Hematopoietic multipotent progenitor cell (in vitro differentiated cells): ENCODE measurements at regions not wholly inside any gene's neighbourhood (a gene's known extent, or its start where the extent isn't known, plus 50 kb on each side); places are given as distances from the start of the nearest gene placed in this dataset.
"Not testable (repeated sequence)": the region's sequence is repeated elsewhere in the genome, so short reads cannot be mapped to it uniquely, and the experiment has no call there.

Experiments used
- DNase-seq, 3 donors: peaks; one replicate each; pipeline ENCODE4 v3.0.0-alpha.2; 2011 to 2015; ENCODE audit warnings: low read depth in 2 of 3, low spot score in 2 of 3

DNA sequence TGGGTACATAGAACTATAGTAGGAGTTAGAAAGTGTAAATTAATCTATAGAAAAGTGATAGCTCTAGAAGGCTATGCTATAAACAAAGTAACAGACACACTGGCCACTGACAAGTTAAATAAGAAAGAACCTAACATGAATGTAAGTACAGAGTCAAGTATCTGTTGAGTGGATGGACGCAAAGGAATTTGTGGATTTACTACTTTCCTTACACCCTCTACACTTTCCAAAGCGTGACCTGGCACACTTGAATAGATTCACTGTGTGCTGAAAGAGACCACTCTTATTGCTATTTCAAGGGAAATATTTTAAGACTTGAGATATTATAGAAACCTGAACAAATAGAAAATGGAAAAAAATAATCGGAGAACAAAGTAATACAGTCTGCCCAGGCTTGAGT, 142.8 kb upstream of the SAMSN1 start:
- no peak for DNase-seq

DNA sequence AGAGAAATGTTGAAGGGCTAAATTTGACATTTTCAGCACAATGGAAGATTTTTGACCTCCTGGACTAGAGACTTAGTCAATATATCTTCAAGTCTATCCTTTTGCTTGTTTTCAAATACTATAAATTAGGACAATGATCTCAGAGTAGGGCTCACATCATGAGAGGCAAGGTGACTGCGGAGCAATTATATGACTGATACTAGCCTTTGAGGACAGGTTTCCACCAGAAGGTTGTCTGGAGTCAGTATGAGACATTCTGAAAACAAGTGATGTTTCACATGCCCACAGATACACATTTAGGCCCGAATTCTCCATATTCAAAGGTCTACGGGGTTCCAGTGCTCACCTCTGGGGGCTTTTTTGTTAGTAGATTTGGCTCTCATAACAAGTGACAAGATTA, 142.3 kb upstream of the SAMSN1 start:
- DNase-seq = no peak

DNA sequence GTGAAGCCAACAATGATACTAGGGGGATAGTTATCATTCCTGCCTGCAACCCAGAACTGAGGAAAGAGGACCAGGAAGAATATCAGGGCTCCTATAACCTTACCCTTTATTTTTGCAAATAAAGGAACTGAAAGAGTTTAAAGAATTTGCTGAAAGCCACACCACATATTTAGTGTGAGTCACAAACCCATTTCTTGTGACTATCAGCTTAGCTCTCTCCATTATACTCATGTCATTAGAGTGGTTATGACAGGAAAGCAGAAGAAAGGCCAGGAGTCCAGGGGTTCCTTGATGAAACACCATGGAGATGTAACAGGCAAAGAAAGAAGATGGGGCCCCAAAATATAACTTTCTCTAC, 141.1 kb upstream of the SAMSN1 start:
- DNase-seq = no peak

DNA sequence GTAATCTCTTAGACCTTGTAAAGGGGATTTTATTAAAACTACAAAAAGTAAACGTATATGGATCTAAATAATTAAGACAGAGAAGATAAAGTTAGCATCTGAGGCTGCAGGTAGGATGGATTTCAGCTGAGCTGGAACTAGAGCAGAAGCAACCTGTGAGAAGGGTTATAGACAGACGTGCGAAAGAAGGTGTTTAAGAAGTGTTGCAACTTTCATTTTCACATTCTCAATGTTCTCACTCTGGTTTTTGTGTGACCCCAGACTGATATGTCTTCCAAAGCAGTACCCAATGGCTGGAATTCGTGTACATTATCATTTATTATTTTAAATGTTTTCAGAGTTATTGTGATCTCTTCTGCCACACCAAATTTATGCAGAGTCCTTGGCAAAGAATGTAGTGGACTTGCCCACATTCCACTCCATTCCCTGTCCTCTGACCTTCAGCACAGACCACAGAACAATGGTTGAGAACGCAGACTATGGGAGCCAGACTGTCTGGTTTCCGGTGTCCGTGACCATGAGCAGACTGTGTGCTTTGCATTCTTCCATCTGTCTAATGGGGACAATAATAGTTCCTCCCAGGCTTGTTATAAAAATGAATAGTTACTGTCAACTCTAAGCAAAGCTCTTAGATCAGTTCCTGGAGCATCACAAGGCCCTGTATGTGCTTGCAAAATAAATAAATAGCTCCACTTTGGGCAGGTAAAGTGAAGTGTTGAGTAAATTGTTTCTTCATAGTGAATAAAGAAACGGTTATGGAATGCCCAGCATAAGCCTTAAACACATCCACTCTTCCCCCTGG, 140.6 kb upstream of the SAMSN1 start:
- DNase-seq = no peak

DNA sequence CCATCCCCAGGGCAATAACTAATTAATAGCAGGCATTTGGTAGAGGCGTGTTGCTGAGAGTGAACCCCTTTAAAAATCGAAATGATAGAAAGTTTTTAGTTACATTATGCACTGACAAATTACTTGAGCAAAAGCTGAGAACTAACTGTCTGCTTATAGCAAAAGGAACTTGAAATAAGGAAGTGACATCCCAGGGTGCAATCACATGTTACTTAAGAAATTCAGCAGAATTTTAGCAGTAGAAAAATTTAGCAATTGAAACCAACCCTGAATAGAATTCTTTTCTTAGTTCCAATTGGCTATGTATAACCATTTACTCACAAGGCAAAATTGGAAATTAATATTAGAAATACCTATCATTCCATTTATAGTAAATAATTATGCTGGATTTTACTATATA, 139.5 kb upstream of the SAMSN1 start:
- DNase-seq = peak in 2 of 3 donors; percentile 15 to 50

DNA sequence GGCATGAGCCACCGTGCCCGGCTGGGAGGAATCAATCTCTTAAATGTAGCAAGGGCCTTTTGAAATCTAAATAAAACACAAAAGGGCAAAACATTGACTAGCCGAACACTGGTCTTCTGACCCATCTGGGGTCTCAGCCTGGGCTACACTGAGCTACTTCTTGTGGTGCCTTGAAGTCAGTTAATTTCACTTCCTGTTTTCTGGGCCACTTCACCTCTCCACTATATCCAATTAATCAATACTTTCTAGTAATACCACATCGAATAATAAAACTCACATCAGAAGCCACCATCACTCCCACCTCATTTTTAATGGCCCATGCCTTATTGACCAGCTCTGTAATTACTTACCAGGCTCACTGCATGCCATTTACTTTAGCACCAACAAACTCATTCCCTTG, 138.0 kb upstream of the SAMSN1 start:
- DNase-seq = no peak

DNA sequence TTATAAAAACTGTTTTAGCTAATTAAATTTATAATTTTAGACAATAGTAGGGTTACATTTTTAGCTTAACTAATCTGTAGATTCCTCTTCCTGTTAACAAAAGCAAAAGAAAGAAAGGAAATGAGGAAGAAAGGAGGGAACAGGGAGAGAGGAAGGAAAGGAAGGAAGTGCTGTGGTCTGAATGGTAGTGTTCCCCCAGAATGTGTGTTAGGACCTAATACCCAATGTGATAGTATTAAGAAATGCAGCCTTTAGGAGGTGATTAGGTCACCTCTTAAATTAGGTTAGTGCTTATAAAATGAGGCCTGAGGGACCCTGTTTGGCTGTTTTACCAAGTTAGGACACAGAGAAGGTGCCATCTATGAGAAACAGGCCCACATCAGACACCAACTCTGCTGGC, 136.9 kb upstream of the SAMSN1 start:
- DNase-seq = no peak

DNA sequence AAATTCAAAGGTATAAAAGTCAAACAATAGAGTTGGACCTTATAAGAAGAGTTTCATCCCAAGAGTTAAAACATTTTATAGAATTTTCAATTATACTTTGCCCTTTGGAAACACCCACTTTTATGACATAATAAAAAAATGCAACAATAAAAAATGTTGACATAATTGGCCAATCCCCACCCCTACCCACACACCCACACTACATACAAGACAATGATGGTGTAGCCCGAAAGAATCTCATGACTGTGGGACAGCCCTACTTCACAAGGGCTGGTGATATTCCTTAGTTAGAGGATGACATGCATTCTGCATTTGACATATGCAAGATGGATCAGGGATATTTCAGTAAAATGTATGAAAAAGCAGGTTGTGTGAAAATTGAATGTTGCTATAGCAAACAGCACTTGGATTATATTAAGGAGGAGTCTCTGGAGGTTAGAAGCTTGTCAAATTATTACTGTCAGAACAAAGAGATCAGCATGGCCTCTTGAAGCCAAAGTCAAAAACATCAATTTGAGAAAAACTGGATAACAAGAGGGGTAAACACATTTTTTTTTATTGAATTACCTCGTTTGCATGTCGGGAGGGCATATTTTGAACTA, 133.0 kb upstream of the SAMSN1 start:
- no peak for DNase-seq

DNA sequence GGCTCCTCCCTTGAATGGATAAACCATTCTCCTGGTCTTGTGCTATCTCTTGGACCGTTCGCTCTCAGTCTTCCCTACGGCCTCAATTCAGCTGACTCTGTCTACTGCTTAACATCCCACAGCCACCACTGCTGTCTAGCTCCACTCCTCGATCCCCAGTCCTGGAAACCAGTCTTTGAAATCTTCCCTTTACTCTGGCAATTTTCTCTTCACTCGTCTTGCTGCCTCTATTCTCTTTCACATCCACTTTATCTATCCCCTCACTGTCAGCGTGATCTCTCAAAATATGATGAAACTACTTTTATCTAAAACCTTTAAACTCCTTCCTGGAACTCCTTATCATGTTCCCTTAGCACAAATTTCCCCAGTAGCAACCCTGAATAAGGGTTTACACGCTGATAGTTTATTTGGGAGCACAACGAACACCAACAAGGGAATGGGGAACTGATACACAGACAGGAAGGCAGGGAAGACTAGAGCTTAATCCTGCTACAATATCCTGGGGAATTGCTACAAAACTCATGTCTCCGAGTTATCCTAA, 131.6 kb upstream of the SAMSN1 start:
- DNase-seq = no peak

DNA sequence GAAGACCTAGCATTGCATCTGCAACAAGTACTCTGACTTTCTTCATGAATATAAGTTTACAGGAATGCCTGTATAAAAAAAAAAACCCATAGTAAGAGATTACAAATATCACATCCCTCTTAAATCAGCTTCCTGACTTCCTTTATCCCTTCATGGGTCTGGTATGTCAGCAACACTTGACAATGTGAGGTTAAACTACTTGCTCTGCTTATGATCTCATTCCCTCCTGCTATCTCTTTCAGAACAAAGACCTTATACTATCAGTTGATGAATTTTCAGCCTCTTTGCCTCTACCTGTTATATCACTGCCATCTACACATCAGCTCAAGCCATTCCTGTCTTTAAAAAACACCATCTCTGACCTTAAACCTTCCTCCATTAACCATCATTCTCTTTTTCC, 130.9 kb upstream of the SAMSN1 start:
- DNase-seq = no peak

DNA sequence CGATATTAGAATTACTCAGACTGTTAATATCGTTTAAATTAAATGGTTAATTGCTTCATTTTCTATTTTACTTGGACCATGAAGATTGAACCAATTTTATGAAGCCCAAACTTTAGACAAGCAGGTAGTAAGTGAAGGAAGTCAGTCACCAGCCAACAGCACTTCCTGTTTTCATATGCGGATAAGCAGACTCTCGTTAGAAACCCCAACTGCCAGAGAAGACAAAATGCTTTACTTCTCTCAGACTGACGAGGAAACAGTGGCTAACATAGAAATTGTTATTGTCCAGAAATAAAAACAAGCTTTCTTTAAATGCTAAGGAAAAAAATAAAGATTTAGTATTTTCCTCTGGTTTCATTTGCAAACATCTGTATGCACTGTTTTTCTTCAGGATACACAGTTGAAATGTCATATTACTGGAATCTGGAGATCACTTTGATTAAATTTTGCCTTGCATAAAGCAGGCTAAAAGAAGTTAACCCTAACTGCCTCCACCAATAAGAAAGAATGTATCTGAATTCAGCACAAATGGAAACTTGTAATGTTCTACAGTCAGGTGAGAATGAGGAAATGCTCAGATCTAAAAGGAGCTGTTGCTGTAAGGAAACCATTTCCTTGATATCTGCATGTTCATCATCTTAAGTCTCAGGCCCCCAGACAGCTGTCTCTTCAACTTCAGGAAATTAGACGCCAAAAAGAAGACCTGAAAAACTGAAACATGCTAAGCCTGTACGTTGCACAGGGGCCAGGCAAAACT, 129.8 kb upstream of the SAMSN1 start:
- DNase-seq = peak in 2 of 3 donors; percentile 32 to 54

DNA sequence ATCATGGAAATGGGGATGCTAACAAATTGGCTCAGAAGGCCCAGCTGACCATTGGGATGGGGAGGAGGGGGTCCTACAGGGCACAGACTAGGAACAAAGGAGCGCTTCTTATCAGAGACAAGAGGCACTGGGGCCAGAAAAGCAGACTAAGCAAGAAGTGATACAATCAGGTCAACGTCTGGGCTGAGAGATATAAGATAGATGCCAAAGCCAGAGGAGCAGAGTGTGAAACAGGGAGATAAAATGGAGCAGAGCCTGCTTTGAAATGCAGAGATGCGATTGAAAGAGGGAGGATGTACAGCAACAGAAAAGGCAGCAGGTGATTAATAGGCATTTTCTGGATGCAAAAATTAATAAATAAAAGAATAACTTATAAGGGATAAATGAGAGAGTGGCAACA, 127.5 kb upstream of the SAMSN1 start:
- DNase-seq = no peak

DNA sequence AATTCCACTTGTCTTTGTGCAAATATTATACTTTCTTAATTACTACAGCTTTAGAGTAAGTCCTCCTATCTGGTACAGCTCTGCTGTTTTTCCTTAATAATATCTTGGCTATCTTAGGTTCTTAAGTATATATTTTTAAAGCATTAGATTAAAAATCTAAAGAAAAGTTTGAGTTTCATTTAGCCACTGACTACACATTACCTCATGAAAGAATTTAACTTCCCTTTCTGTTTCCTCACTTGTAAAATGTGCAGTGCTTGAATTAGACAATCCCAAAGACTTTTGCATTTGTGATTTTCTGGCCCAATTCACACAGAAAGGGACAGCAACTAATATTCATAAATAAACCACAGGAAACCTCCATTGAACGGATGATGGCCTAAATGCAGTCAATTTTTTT, 126.4 kb upstream of the SAMSN1 start:
- peak in 1 of 3 donors; percentile 6 for DNase-seq

DNA sequence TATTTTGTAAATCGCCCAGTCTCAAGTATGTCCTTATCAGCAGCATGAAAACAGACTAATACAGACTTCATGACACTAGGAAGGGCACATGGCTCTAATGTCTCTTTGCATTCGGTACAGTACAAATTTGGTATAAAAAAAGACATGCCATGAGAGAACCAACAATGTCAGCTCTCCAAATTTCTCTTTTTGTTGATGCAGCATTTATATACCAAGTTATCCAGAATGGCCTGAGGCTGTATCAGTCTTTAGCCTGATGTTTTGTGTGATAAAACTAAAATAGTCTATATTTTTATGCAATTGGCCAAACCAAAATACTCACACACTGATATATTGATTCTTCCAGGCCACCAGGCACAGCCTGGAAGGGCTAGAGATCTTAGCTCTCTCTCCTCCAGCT, 124.3 kb upstream of the SAMSN1 start:
- DNase-seq = no peak

DNA sequence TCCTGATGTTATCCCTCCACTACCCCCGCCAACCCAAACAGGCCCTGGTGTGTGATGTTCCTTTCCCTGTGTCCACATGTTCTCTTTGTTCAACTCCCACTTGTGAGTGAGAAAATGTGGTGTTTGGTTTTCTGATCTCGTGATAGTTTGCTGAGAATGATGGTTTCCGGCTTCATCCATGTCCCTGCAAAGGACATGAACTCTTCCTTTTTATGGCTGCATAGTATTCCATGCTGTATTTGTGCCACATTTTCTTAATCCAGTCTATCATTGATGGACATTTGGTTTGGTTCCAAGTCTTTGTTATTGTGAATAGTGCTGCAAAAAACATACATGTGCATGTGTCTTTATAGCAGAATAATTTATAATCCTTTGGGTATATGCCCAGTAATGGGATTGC, 123.0 kb upstream of the SAMSN1 start:
- not testable (repeated sequence) for DNase-seq

DNA sequence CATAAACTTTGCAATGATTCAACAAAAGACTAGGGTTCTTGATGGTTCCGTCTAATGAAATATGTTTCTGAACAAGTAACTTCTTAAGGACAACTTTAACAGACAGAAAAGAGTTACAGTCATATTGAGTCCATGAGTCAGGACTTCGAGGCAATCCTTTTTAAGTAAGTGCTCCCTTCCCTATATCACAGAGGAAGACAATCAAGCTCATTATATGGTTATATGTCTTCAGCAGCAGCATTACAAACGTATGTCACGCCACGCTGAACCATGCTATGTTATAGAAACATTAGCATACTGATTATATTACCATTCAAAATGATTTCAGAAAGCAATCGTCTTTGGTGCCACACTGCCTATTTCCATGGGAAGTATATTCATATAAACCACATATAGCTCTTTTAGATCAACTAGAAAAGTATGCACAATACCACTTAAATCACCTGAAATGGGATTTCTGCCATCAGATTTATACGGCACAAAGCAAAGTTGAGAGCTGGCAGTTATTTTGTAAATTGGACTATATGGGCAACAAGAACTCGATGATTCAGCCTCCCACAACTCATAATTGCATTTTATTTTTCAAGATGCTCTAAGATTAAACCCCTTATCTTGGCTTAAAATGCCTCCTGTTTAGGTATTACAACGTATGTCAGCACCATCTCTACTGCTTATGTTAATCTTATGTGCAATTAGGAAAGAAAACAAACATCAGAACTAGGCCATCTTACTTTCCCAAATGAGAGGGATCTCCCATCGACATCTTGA, 111.3 kb upstream of the SAMSN1 start:
- no peak for DNase-seq

DNA sequence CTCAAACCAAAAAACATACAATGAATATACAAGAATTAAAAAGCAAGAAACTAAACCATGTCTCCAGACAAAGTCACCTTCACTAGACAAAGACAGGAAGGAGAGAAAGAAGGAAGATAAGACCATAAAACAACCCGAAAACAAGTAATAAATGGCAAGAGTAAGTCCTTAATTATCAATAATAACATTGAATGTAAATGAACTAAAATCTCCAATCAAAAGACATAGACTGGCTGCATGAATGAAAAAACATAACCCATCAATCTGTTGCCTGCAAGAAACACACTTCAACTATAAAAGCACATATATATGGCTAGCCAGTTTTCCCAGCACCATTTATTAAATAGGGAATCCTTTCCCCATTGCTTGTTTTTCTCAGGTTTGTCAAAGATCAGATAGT, 100.8 kb upstream of the SAMSN1 start:
- no peak for DNase-seq

DNA sequence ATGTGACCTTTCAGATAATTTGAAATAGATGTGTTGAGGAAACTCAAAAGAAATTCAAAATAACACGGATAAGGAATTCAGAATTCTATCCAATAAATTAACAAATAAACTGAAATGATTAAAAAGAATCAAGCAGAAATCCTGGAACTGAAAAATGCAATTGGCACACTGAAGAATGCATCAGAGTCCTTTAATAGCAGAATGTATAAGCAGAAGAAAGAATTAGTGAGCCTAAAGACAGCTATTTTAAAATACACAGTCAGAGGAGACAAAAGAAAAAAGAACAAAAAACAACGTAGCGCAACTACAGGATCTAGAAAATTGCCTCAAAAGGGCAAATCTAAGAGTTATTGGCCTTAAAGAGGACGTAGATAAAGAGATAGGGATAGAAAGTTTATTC, 99.6 kb upstream of the SAMSN1 start:
- no peak for DNase-seq

DNA sequence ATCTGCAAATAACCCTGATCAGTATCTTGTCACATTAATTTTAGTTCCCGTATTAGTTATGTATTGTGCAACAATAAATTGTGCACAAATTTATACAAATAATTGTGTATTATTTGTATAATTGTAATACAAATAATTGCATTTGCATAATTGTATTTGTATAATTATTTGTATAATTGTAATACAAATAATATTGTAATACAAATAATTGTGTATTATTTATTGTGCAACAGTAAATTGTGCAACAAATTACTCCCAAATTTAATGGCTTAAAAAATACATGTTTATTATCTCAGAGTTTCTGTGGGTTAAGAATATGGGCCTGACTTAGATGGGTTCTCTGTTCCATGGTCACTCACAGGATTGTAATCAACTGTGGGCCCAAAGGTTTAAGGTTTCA, 86.2 kb upstream of the SAMSN1 start:
- DNase-seq = no peak

DNA sequence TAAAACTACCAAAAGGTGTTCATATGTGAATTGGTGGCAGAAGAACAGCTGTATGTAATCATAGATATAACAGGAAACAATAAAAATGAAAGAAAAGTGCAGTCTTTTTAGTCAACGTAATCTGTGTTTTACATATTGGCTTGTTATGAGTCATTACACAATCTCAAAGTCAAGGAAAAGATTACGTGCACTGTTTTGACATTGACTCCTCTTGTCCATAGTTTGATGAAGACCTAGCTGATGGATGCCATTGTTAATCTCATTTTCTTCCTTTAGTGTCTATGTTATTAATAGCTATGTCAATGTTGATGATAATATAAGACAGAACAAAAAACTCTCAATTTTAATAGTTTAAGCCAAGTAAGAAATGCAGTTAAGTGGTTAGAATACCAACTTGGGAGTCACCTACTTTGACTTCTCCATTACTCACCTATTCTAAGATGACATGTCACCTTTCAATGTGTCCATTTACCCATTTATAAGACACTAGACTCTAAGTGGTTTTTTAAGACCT, 84.5 kb upstream of the SAMSN1 start:
- DNase-seq = no peak

DNA sequence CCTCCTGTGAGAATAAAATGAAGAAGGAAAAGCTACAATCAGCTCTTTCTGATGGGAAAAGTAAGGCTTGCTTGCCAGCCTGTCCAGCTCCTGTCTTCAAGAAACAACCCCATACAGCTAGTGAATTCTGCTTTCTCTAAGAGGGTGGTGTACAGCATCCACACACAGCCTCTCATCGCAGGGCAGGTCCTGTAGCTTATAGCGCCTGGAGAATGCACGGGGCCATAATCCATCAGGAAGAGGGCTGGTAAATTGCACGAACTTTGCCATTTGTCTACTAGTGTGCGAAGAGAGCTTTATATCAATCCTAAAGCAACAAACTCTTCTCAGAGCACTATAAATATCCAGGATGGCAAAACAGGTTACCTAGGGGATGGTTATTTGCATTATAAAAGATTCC, 83.3 kb upstream of the SAMSN1 start:
- no peak for DNase-seq
